Stomach smooth muscle (tissue), 2 donors: ENCODE measurements at regions not wholly inside any gene's neighbourhood (a gene's known extent, or its start where the extent isn't known, plus 50 kb on each side); places are given as distances from the start of the nearest gene placed in this dataset.

Experiments used
- H3K27ac ChIP-seq: one replicate; pipeline ENCODE4 v1.7.0; 2013; ENCODE audit warnings: mild to moderate bottlenecking, low read length, inconsistent platforms
- H3K27me3 ChIP-seq, 2 donors: one replicate each; pipeline ENCODE4 v1.7.0; 2013; ENCODE audit warnings: low read length in 2 of 2; ENCODE audit not compliant: insufficient read depth in 2 of 2, control insufficient read depth in 1 of 2
- H3K36me3 ChIP-seq, 2 donors: one replicate each; pipeline ENCODE4 v1.7.0; 2013; ENCODE audit warnings: low read length in 2 of 2; ENCODE audit not compliant: control insufficient read depth in 2 of 2, insufficient read depth in 2 of 2
- H3K4me1 ChIP-seq: one replicate; pipeline ENCODE4 v1.7.0; 2013; ENCODE audit warnings: low read length; ENCODE audit not compliant: control insufficient read depth, insufficient read depth
- H3K4me3 ChIP-seq, 2 donors: one replicate each; pipeline ENCODE4 v1.7.0; 2013; ENCODE audit warnings: low read length in 2 of 2
- H3K9ac ChIP-seq, 2 donors: one replicate each; pipeline ENCODE4 v1.7.0; 2013; ENCODE audit warnings: low read length in 2 of 2, mild to moderate bottlenecking in 1 of 2
- H3K9me3 ChIP-seq, 2 donors: one replicate each; pipeline ENCODE4 v1.7.0; 2013; ENCODE audit warnings: low read length in 2 of 2; ENCODE audit not compliant: control insufficient read depth in 2 of 2
- donor health status: healthy.
- donor health status: Pancreatic carcinoma.

DNA sequence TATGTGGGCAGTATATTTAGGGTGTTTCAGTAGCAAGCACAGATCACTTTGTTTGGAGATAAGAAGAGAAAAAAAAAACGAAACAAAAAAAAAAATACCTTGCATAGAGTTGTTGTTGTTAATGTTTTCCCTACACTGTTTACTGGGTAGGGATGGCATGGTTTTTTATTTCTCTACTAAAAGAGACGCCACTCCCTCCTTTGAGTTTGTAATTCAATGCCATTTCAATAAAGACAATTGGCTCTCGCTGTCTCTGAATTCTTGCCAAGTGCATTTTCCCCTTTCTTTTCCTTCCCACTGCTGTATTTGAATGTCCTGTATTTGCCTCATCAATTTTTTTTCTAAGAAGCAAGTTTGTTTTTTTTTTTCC, 213.9 kb upstream of the UBASH3B start:
- peaks cover 8% of the 10 kb centered on the region for H3K4me1 ChIP-seq
- peak overlapping the region in 1 of 2 donors; percentile 33 for H3K9ac ChIP-seq
- no peak overlapping the region for H3K27ac ChIP-seq
- no peaks in the 10 kb centered on the region for H3K9me3 ChIP-seq
- peak overlapping the region; percentile 59 to 76 for H3K4me3 ChIP-seq
- H3K27me3 ChIP-seq, result no peaks in the 10 kb centered on the region
- H3K36me3 ChIP-seq, result no peaks in the 10 kb centered on the region

DNA sequence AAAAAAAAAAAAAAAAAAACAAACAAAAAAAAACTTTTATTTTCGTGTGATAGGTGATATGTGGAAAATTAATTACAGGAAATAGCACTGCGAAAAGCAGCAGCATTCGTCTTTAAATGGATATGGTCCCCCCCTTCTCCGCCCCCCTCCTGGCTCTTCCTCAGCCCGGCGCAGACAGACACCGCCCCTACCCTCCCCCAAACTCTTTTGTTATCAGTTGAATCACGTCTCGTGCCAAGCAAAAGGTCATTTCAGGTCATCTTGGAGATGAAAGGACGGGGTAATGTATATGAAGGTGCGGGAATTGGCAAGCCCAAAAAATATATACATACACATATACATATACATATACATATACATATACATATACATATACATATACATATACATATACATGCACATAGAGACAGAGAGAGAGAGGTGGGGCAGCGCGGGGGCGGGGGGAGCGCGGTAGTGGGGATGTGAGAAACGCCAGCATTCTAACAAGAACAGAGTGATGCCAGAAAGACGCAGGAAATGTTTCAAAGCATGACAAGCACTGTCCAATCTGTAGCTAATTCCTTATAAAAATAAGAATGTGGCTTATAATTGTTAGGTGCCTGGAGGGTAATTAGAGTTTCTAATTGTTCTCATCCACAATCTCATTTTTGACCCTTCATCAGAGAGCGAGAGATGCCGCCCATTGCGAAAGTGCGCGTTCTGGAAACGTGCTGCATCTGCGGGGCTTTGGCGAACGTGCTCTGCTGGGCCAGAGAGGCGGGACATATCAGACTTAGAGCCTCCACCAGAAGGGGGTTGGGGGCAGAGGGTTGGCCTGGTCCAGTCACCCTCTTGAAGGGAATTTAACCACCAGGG, 214.5 kb upstream of the UBASH3B start:
- H3K36me3 ChIP-seq, result no peaks in the 10 kb centered on the region
- H3K27me3 ChIP-seq, result no peaks in the 10 kb centered on the region
- peaks cover 8% of the 10 kb centered on the region for H3K4me1 ChIP-seq
- H3K27ac ChIP-seq, result no peak overlapping the region
- H3K4me3 ChIP-seq, result peak overlapping the region; percentile 76 to 78
- no peaks in the 10 kb centered on the region for H3K9me3 ChIP-seq
- H3K9ac ChIP-seq, result peak overlapping the region; percentile 29 to 33

DNA sequence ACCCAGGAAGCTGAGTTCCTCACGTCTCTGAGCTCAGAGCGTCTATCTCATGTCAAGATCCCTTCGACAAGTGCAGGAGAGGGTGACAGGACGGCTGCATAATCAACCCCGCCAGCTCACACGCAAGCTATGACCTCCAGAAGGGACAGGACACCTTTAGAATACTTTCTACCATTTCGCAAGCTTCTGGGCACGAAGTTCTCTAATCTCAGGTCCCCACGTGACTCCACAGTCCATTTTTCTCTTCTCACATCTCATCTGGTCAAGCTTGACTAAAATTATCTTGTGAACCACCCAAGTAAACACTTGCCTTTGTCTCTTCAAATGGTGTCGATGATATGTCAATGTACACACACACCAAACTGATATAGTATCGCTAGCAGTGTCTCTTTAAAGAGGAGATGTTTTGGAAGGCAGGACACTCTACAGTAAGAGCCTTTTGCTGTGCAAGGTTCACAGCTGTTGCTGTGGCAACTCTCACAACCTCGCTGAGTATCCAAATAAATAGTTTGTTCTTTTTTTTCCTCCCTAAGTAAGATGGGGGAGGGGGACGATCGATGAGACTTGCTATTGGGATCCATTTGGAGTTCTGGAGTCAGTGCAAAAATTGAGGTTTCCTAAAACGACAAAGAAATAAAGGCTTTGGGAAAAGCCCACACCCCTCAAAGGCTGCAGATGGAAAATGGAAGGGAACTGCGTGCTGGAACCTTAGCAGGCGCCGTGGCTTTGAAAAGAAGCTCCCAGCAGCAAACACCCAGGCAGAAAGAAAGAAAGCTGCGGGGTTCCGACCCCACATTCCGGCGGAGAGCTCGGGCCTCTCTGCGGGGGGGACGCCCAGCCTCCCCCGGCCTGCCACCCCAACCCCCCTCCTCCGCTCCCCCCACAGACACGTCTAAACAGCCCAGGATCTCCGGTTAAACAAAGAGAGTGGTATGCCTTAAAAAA, 215.4 kb upstream of the UBASH3B start:
- Histone ChIP-seq H3K4me3 (peak overlapping the region; percentile 76 to 78), H3K9me3 (no peaks in the 10 kb centered on the region), H3K9ac (peak overlapping the region; percentile 22 to 79), H3K4me1 (peaks cover 8% of the 10 kb centered on the region), H3K27ac (peak overlapping the region; percentile 46), H3K27me3 (no peaks in the 10 kb centered on the region), H3K36me3 (no peaks in the 10 kb centered on the region)

GRCh38 chr11:122436188-122436555, 219.3 kb upstream of the UBASH3B start:
- Histone ChIP-seq H3K36me3 (no peaks in the 10 kb centered on the region), H3K4me1 (peaks cover 8% of the 10 kb centered on the region), H3K4me3 (no peak overlapping the region), H3K9me3 (no peaks in the 10 kb centered on the region), H3K27ac (no peak overlapping the region), H3K9ac (no peak overlapping the region), H3K27me3 (no peaks in the 10 kb centered on the region)

DNA sequence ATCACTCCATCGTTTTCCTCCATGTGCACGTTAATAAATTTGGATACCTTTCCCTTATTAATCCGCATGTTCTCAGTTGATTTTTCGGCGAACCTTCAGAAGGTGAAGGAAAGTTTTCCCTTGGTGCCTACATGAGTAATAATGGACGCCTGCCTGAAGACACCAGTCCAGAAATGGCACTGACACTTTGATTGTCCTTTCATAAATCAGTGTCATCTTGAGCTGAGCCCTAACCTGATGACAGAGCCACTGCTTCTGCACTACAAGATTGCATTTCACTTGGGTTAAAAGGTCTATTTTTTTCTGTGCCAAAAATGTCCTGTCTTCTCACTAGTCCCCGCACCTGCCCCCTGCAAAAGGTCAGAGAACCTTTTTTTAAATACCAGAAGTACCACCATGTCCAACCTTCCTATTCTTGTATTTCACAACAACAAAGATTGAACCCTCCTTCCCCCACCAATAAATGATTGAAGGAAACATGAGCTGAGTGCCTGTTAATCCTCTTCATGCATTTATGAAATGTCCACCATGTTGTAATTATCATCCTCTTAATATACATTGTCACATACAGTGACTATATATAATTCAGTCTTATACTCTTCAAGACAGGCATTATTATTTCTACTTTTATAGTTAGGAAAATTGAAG, 219.9 kb upstream of the UBASH3B start:
- Histone ChIP-seq H3K9me3 (no peaks in the 10 kb centered on the region), H3K9ac (no peak overlapping the region), H3K4me1 (peaks cover 8% of the 10 kb centered on the region), H3K36me3 (no peaks in the 10 kb centered on the region), H3K27me3 (no peaks in the 10 kb centered on the region), H3K27ac (no peak overlapping the region), H3K4me3 (no peak overlapping the region)

- Histone ChIP-seq H3K4me3 (no peak overlapping the region), H3K27me3 (no peaks in the 10 kb centered on the region), H3K27ac (no peak overlapping the region), H3K4me1 (peaks cover 4% of the 10 kb centered on the region), H3K9me3 (no peaks in the 10 kb centered on the region), H3K9ac (no peak overlapping the region), H3K36me3 (no peaks in the 10 kb centered on the region)
Measured at GRCh38 chr11:122434786-122435185, 220.7 kb upstream of the UBASH3B start.

GRCh38 chr11:122430490-122430889, 225.0 kb upstream of the UBASH3B start:
- Histone ChIP-seq H3K4me1 (no peaks in the 10 kb centered on the region), H3K27me3 (no peaks in the 10 kb centered on the region), H3K36me3 (no peaks in the 10 kb centered on the region), H3K4me3 (no peak overlapping the region), H3K27ac (no peak overlapping the region), H3K9ac (no peak overlapping the region), H3K9me3 (no peaks in the 10 kb centered on the region)

DNA sequence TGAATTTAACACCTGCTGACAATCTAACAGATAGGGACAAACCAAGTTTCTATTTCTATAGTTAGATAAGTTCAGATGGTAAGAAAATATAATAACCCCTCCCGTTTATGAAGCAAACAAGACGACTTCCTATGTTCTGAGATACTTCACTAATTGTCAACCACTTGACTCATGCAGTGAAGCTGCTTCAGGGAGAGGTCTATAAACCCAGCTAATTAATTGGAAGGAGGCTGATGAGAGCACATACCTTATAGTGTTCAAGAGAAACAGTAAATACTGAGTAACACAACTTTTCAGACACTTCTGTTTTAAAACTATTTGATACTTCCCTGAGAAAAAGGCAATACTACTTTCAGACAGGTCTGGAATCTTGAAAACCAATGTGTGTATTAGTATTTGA, 229.4 kb upstream of the UBASH3B start:
- Histone ChIP-seq H3K4me1 (no peaks in the 10 kb centered on the region), H3K4me3 (no peak overlapping the region), H3K9ac (no peak overlapping the region), H3K9me3 (no peaks in the 10 kb centered on the region), H3K27ac (no peak overlapping the region), H3K36me3 (no peaks in the 10 kb centered on the region), H3K27me3 (no peaks in the 10 kb centered on the region)

- no peak overlapping the region for H3K27ac ChIP-seq
- H3K9ac ChIP-seq, result no peak overlapping the region
- no peaks in the 10 kb centered on the region for H3K36me3 ChIP-seq
- H3K9me3 ChIP-seq, result no peaks in the 10 kb centered on the region
- H3K4me1 ChIP-seq, result no peaks in the 10 kb centered on the region
- H3K27me3 ChIP-seq, result no peaks in the 10 kb centered on the region
- H3K4me3 ChIP-seq, result no peak overlapping the region
Measured at GRCh38 chr11:122424636-122425035, 230.9 kb upstream of the UBASH3B start.

- no peaks in the 10 kb centered on the region for H3K9me3 ChIP-seq
- H3K27ac ChIP-seq, result no peak overlapping the region
- H3K36me3 ChIP-seq, result no peaks in the 10 kb centered on the region
- no peak overlapping the region for H3K9ac ChIP-seq
- no peaks in the 10 kb centered on the region for H3K4me1 ChIP-seq
- H3K27me3 ChIP-seq, result no peaks in the 10 kb centered on the region
- H3K4me3 ChIP-seq, result no peak overlapping the region
Measured at GRCh38 chr11:122423886-122424285, 231.6 kb upstream of the UBASH3B start.
